GM18951 (cell line): ENCODE measurements at regions not wholly inside any gene's neighbourhood (a gene's known extent, or its start where the extent isn't known, plus 50 kb on each side); places are given as distances from the start of the nearest gene placed in this dataset.

Experiments
- POLR2A ChIP-seq: IDR thresholded peaks from 4 replicates; pipeline ENCODE4 v1.6.1; 2011; ENCODE audit warnings: mild to moderate bottlenecking; ENCODE audit not compliant: insufficient read length, insufficient read depth; ENCODE audit errors: extremely low read depth
- in situ Hi-C: fragments of 300-500 bp; cut with MboI; formaldehyde crosslinking; loops from one replicate; pipeline ENCODE4 v1.12.0; 2022; ENCODE audit warnings: low sequenced_read_pairs, mixed read lengths, inconsistent platforms; ENCODE audit not compliant: unreplicated experiment

DNA sequence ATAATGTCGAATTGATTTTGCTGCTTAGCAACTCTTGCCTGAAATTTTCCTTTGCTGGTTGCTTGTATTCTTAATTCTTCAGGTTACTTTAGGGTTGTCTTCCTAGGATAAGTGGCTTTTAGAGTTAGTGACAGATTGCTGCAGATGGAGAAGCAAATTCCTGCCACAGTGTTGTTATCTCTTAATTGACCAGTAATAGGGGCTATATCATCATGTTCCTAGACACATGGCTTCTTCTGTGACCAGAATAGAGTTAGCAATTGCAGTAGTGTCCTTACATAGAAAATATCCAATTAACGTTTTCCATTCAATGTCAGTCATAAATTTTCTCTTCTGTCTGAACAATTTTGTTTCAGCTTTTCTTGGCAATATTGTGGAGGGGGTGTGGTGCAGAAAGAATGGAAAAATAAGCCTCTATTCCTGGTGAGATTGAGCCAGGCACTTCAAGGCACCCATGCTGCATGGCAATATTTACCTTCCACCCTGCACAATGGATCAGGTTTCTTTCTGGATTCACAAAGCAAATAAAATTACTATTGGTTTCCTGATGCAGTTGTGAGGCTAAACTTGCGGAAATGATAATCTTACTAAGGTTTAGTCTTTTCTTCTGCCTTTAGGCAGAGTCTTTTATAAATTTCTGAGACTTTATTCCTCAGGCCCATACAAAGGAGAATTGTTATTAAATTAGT, 1481.5 kb downstream of the EFNA5 start:
- TF ChIP-seq POLR2A = no peak
- in situ Hi-C loops = no loop called here

DNA sequence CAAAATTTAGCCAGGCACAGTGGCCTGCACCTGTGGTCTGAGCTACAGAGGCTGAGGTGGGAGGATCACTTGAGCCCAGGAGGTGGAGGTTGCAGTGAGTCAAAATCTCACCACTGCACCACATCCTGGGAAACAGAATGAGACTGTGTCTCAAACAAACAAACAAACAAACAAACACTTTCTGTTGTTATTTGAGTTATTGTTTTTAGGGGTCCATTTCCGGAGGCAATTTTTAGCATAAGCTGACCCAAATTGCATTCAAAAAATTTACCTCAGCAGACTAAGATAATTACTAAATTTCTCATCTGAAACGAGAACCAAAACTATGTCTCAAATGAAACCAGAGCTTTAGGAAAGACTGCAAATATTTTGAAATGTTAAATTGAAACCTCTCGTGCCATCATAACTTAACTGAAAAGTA, 1485.1 kb downstream of the EFNA5 start:
- in situ Hi-C loops = no loop called here
- TF ChIP-seq POLR2A = no peak

DNA sequence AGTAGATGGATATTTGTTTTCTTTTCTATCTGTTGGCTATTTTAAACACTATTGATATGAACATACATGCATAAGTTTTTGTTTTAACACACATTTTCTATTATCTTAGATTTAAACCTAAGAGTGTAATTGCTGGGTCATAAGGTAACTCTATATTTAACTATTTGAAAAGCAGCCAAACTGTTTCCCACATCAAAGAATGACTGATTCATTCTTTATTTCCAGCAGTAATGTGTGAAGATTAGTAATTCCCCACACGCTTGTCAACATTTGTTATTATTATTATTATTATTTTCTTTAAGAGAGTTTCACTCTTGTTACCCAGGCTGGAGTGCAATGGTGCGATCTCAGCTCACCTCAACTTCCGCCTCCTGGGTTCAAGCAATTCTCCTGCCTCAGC, 1495.8 kb downstream of the EFNA5 start:
- in situ Hi-C loops = no loop called here
- TF ChIP-seq POLR2A = no peak

DNA sequence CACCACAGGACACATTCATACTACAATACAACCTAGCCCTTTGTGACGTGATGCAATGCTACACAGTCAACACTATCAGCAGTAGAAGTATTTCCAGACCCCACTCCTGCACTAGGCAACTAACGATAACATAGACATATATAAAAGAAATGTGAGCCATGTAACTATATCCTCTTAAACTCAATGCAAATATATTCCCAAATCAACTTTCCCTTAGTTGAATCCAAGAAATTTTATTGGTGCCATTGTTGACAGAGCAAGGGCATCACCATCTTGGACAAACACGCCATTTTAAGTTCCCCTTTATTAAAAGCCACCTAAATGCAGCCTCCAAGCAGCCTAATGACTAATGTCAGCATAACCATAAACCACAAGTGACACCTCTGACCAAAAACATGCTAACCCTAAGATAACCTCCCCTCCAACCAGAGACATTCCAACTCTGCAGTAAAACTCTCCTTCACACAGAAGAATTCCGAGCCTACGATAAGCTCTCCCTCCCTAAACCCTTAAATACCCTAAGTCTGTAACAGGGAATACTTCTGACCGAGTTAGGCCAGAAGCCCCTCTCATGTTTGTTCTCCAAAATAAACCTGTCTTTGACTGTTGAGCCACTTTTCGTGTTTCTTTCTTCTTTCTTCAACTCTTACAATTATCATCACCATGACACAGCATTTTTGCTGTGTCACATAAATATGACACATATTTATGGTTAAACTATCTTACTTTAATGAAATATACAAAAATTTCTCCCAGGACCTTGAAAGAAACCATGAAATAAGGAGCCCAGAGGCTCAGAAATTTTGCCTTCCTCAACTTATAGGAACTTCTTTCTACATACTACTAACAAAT, 1497.8 kb downstream of the EFNA5 start:
- in situ Hi-C loops = no loop called here
- no peak for TF ChIP-seq POLR2A

DNA sequence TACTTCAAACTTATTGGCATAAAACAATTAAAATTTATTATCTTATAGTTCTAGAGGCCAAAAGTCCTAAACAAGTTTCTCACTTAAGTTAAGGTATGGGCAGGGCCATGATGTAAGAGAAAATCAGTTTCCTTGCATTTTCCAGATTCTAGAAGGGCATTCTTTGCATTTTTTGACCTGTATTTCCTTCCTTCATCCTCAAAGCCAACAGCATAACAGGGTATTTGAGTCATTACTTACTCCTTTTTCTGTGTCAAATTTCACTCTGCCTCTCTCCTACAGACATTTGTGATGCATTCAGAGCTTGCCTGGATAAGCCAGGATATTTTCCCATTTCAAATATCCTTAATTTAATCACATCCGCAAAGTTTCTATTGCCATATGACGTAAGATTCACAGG, 1499.0 kb downstream of the EFNA5 start:
- in situ Hi-C loops = no loop called here
- no peak for TF ChIP-seq POLR2A

DNA sequence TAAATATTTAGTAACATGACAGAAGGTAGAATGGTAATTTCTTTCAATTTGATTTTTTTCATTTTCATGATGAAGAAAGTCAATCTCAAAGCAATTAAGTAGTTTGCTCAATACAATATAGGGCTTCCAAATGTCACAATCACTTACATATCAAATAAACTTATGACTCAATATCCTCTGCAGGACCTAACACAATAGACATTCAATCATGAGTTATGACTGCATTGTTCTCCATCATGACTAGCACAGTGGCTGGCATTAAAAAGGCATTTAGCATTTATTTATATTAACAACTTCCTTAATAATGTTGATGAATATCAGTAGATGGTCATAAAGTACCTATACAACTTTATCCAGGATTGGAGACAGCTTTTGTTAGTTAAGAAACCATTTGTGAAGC, 1499.6 kb downstream of the EFNA5 start:
- in situ Hi-C loops = no loop called here
- no peak for TF ChIP-seq POLR2A

DNA sequence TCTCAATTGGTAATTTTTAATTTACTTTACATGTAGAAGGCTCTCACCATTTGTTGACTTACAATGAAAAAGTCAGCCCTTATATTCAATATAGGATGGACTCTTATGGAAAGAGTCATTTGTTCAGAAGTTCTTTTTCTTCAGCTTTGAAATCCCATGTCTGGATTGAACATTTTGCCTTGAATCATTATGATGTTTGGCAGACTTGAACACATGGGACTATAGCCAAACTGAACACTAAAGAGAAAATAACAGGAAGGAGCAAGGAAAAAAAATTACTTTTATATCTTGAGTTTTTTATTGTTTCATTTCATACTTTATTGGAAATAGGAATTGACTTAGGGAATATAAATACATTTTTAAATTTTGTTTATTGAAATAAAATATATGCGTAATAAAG, 1503.0 kb downstream of the EFNA5 start:
- TF ChIP-seq POLR2A = no peak
- in situ Hi-C loops = no loop called here

DNA sequence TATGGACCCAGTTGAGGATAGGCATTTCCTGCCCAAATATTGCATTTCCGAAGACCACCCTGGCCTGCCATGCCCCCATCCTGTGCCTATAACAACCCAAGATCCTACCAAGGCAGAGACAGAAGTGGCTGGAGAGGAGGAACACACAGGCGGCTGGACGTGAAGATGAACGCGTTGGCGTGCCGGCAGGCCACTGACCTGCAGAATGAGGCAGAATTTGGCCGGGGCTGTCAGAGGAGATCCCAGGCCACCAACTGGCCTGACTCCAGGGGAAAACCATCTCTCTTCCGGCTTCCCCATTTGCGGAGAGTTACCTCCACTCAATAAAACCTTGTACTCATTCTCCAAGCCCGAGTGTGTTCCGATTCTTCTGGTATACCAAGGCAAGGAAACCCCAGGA, 1507.5 kb downstream of the EFNA5 start:
- no peak for TF ChIP-seq POLR2A
- in situ Hi-C loops = no loop called here

DNA sequence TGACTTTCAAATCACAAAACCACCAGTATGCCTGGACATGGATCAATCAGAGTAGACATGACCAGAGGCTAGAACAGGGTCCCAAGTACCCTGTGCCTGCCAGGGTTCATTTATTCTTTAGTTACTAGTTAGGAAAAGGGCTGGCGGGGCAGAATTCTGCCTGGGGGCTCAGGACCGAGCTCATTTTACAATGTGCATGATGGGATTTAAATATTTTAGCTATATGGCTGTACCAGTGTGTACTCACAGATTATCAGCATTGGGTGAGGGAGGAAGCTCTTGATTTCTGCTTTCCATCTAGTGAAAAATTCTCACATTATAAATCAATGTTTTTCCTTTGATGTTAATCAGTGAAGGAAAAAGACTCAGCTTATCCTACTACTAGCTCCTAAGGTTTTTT, 1511.1 kb downstream of the EFNA5 start:
- TF ChIP-seq POLR2A = no peak
- in situ Hi-C loops = no loop called here

DNA sequence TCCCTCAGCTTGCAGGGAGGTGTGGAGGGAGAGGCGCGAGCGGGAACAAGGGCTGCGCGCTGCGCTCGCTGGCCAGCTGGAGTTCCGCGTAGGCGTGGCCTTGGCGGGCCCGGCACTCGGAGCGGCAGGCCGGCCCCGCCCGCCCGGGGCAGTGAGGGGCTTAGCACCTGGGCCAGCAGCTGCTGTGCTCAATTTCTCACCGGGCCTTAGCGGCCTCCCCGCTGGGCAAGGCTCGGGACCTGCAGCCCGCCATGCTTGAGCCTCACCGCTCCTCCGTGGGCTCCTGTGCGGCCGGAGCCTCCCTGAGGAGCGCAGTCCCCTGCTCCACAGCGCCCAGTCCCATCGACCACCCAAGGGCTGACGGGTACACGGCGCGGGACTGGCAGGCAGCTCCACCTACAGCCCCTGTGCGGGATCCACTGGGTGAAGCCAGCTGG, 1516.4 kb downstream of the EFNA5 start:
- in situ Hi-C loops = no loop called here

DNA sequence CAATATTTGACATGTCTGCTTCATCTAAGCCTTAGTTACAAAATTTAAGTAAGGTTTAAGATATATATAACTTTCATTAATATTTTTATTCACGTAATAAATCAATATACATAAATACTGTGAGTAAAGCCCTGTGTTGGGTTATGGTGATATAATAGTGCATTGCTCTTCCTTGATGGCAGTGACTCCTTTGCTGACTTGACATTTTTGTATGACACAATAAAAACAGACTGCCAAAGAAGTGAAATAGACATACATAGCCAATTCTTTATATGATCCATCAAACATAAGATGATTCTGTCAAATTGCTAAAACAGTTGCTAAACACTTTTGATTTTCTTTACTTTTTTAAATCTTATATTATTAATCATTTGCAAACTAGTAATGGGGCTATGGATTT, 1518.2 kb downstream of the EFNA5 start:
- in situ Hi-C loops = no loop called here
- TF ChIP-seq POLR2A = no peak

More for the DNA sequence above, 1516.4 kb downstream of the EFNA5 start:
- TF ChIP-seq POLR2A = no peak

DNA sequence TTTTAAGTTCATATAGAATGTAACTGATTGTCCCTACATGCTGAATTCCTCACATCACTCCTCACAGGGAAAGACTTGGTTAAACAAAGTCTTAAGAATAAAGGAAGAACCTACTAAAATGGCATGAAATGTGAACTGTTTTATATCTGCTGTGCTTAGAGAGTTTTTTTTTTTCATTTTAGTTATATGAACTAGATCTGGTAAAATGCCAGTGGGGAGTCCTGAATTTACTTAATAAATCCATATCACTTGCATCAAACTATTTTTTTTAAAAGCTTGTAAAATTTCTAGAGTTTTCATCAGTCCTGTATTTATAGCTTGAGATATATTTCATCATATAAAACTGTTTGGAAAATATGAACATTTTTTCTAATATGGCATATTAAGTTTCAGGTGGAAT, 1528.6 kb downstream of the EFNA5 start:
- in situ Hi-C loops = no loop called here
- TF ChIP-seq POLR2A = no peak

DNA sequence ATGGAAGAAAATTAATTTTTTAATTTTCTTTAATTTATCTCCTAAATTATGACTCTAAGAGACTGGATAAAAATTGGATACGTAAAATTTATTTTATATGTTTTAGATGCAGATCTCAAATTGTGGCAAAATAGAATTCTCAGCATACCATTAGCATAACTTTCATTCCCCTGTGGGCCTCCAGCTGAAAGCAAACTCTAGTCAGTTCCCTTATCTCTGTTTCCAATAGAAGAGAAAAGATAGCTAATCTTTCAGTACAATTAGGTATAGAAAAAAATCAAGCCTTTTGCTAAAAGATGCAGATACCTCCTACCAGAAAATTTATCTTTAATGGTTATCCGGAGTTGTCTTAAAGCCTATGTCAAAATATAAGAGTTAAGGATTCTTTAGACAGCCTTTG, 1530.6 kb downstream of the EFNA5 start:
- in situ Hi-C loops = no loop called here

DNA sequence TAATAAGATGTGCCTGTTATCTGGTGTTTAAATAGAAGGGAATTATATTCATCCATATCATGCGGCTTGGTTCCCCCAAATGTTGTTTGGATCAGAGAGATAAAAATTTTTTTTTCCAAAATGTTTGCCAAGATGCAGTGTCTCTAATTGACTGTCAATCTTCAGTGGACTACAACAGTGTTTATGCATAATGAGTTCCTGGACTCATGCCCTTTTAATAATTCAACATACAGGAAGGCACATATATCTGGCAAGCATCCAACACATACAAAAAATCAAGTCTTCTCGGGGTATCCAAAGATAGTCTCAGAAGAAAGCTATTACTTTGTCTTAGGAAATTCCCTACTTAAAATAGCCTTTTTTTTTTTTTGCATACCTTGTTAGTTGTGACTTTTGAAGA, 1534.7 kb downstream of the EFNA5 start:
- in situ Hi-C loops = no loop called here

More for the DNA sequence above, 1530.6 kb downstream of the EFNA5 start:
- no peak for TF ChIP-seq POLR2A

More for the DNA sequence above, 1534.7 kb downstream of the EFNA5 start:
- no peak for TF ChIP-seq POLR2A
